DOHH2 (cell line): ENCODE measurements at regions not wholly inside any gene's neighbourhood (a gene's known extent, or its start where the extent isn't known, plus 50 kb on each side); places are given as distances from the start of the nearest gene placed in this dataset.

ENCODE experiments used
- EZH2phosphoT487 ChIP-seq: fragments of 200-600 bp; sonication (generic); IDR thresholded peaks from 2 replicates; pipeline ENCODE4 v1.6.1; 2017; ENCODE audit warnings: borderline replicate concordance, mild to moderate bottlenecking, antibody characterized with exemption, low read length, moderate library complexity, mixed read lengths
- TF ChIP-seq, protein P1 (sequence below): fragments of 200-600 bp; sonication (generic); IDR thresholded peaks from one replicate; pipeline ENCODE4 v1.5.1; 2014; ENCODE audit warnings: antibody characterized with exemption, mild to moderate bottlenecking, low read depth, low read length; ENCODE audit not compliant: poor library complexity, severe bottlenecking

DNA sequence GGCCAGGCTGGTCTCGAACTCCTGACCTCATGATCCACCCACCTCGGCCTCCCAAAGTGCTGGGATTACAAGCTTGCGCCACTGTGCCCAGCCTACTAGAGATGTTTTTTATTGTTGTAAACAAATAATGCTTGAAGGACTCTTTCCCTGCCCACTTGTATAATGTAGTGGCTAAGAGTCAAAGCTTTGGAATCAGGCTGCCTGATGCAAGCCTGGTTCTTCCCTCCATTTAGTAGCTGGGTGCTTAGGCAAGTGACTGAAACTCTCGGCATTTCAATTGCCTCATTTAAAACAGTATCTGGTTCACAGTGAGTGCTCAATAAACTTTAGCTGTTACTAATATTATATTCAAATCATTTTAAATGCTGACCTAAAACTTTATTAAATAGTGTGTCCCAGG is 144.2 kb upstream of the FOXN2 start:
- TF ChIP-seq, protein P1, sequence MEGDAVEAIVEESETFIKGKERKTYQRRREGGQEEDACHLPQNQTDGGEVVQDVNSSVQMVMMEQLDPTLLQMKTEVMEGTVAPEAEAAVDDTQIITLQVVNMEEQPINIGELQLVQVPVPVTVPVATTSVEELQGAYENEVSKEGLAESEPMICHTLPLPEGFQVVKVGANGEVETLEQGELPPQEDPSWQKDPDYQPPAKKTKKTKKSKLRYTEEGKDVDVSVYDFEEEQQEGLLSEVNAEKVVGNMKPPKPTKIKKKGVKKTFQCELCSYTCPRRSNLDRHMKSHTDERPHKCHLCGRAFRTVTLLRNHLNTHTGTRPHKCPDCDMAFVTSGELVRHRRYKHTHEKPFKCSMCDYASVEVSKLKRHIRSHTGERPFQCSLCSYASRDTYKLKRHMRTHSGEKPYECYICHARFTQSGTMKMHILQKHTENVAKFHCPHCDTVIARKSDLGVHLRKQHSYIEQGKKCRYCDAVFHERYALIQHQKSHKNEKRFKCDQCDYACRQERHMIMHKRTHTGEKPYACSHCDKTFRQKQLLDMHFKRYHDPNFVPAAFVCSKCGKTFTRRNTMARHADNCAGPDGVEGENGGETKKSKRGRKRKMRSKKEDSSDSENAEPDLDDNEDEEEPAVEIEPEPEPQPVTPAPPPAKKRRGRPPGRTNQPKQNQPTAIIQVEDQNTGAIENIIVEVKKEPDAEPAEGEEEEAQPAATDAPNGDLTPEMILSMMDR = no peak
- TF ChIP-seq EZH2phosphoT487 = no peak
